Skin epidermis (tissue), 12 donors: ENCODE measurements at regions not wholly inside any gene's neighbourhood (a gene's known extent, or its start where the extent isn't known, plus 50 kb on each side); places are given as distances from the start of the nearest gene placed in this dataset.
A peak's percentile ranks its signal among the peaks of the same experiment; 100 is the strongest.

Experiments
- H3K27ac ChIP-seq, 21 experiments: fragments of 200-600 bp; sonication (generic) in 11 of 21; one replicate each; pipeline ENCODE4 v1.5.0; 2020; ENCODE audit warnings: mild to moderate bottlenecking in 3 of 21, inconsistent platforms in 2 of 21, moderate library complexity in 2 of 21
- H3K4me3 ChIP-seq, 7 experiments: fragments of 200-600 bp; sonication (generic) in 2 of 7; one replicate each; pipeline ENCODE4 v1.5.0; 2020; ENCODE audit warnings: inconsistent platforms in 2 of 7, mild to moderate bottlenecking in 2 of 7, moderate library complexity in 1 of 7

DNA sequence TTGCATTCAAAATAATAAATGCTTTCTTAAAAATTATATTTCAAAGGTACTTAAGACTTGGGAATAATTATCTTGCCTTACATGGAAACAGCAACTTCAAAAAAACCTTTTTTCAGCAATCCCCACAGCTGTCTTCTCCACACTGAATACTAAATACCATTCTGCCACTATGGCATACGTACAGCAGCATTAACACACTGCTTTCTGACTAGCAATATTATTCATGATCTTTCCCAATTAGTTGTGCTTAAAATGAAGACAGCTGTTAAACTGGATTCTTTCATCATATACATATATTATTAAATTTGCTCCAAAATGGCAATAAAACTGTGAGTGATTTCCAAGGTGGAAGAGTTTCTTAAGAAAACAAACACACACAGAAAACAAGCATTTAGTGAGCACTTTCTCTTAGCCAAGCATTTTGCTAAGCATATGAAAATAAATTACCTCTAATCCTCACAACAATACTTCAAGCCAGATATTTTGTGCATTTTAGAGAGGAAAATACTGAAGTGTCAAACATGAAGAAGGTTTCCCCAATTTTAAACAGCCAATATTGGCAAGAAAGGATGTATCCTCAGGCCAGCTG, 609.5 kb downstream of the SLITRK1 start:
- Histone ChIP-seq H3K4me3 (no peak overlapping the region), H3K27ac (no peak overlapping the region)

DNA sequence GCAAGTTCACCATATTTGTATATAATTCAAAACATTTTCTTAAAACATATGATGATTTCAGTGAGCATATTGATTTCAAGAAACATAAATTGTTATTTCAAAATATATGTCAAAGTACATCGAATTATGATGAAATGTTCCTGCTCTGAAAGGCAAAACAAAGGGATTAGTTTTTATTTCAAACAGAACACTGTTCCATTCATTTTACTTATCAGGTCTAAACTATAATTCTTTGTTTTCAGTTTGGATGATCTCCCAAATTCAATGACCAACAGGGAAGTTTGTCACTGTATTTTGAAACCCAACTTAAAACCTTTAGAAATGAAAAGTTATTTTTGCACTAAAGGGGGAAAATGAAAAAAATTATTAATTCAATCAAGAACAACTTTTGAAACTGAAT, 610.2 kb downstream of the SLITRK1 start:
- H3K27ac ChIP-seq, result no peak overlapping the region
- no peak overlapping the region for H3K4me3 ChIP-seq

GRCh38 chr13:83265279-83265678, 617.0 kb downstream of the SLITRK1 start:
- Histone ChIP-seq H3K4me3 (no peak overlapping the region), H3K27ac (no peak overlapping the region)

GRCh38 chr13:83248751-83249150, 633.5 kb downstream of the SLITRK1 start:
- H3K4me3 ChIP-seq, result no peak overlapping the region
- no peak overlapping the region for H3K27ac ChIP-seq

- no peak overlapping the region for H3K27ac ChIP-seq
- H3K4me3 ChIP-seq, result no peak overlapping the region
These were observed 649.6 kb downstream of the SLITRK1 start for GRCh38 chr13:83232626-83233025.

- Histone ChIP-seq H3K4me3 (no peak overlapping the region), H3K27ac (no peak overlapping the region)
These were observed 652.5 kb downstream of the SLITRK1 start for GRCh38 chr13:83229574-83230305.

DNA sequence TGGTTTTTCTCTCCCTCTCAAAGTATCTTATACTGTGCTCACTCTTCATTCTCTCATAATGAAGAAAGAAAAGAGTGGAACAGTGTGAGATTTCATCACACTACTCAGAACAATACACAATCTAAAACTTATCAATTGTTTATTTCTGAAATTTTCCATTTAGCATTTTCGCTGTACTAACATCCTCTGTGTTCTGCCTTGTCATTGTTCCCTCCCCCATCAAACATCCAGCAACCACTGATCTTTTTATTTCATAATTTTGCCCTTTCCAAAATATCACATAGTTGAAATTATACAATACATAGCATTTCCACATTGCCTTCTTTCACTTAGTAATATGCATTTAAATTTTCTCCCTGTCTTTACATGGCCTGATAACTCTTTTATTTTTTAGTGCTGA, 658.7 kb downstream of the SLITRK1 start:
- Histone ChIP-seq H3K27ac (no peak overlapping the region), H3K4me3 (no peak overlapping the region)

DNA sequence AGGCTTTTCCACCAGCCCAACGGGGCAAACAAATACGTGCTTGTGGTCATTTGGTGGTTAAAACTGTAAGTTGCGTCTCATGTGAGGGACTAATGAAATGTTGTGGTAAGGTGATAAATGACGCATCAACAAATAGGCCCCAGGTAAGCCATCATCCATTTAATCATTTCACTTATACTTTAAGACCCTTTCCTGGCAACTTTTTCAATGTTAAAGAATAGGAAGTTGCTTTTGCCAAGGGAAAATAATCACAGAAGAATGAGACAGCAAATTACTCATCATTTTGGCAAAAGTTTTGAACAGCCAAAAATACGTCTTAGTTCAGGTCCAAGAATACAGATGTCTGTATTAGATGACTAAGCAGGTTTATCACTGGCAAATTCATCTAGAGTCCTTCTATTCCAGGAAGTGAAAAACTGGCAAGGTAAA, 660.4 kb downstream of the SLITRK1 start:
- Histone ChIP-seq H3K27ac (no peak overlapping the region), H3K4me3 (no peak overlapping the region)

- Histone ChIP-seq H3K27ac (no peak overlapping the region), H3K4me3 (no peak overlapping the region)
These were observed 661.0 kb downstream of the SLITRK1 start for GRCh38 chr13:83221256-83221655.

DNA sequence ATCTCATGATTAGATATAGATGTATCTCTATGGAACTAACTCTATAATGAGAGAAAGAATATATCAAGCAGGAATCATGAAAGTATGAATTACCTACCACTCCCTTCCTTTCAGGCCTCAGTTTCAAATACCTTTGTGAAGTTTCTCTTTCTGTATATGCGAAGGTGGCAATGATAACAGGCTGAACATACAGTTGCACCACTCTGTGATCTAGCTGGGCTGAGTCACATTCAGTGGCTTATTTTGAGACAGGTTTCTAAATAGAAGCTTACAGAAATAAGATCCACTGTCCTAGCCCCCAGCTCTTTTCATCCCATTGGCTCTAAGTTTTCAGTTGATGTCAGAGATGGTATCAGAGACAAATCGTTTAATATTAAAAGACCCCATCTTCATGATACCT, 662.0 kb downstream of the SLITRK1 start:
- no peak overlapping the region for H3K4me3 ChIP-seq
- no peak overlapping the region for H3K27ac ChIP-seq

DNA sequence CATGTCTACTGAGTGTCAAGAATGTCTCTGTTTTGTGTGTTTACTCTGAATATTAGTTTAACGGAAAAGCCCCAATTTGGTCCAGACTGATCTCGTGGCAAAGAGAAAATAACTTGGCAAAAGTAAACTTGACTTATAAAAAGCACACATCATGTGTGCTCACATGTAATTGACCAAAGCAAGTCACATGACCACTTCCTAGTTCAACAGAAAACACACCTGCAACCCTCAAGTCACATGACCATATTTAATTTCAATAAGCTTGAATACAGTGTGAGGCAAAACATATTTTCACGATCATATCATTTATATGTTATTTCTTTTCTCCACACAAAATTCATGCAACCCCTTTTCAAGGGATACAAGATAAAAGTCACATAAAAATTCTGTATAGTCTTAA, 662.4 kb downstream of the SLITRK1 start:
- H3K4me3 ChIP-seq, result no peak overlapping the region
- H3K27ac ChIP-seq, result no peak overlapping the region

- Histone ChIP-seq H3K4me3 (no peak overlapping the region), H3K27ac (peak overlapping the region in 2 of 21 experiments; percentile 60 to 73)
These were observed 665.6 kb downstream of the SLITRK1 start for GRCh38 chr13:83216479-83217245.

DNA sequence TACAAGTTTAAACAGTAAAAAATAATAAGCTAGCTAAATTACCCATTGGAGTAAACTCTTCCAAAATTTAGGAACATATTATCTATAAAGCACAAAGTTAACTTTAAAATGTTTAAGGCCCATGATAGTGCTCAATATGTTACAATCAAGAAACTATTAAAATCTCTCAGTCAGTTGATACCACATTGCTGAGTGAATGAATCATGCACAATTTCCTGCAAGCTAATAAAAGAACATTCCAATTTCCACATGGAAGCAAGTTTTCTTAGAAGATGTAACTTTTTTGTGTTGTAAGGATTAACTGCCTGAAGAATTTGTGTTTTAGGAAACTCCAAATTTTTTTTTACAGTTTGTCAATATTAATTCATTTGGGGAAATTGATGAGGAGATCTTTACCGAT, 666.6 kb downstream of the SLITRK1 start:
- peak overlapping the region in 1 of 21 experiments; percentile 60 for H3K27ac ChIP-seq
- H3K4me3 ChIP-seq, result no peak overlapping the region

DNA sequence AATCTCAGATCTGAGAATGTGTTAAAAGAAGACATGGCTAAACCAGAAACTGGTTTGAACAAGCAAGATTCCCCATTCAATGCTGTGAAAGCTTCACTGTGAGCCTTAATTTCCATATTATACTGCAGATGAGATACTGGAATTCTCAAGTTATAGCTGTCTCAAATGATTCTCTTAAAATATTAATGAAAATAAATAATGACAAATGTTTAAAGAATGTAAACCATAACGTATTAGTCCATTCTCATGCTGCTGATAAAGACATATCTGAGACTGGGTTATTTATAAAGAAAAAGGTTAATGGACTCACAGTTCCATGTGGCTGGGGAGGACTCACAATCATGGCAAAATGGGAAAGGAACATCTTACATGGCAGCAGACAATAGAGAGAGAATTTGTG, 667.8 kb downstream of the SLITRK1 start:
- no peak overlapping the region for H3K4me3 ChIP-seq
- H3K27ac ChIP-seq, result no peak overlapping the region

DNA sequence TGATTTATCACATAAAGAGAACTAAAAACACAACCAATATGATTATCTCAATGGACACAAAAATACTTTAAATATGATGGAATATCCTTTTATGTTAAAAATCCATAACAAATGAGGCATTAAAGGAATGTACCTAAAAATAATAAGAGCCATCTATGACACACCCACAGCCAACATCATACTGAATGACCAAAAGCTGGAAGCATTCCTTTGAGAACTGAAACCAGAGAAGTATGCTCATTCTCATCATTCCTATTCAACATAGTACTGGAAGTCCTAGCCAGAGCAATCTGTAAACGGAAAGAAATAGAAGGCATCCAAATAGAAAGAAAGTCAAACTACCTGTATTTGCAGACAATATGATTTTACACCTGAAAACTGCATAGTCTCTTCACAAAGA, 671.0 kb downstream of the SLITRK1 start:
- H3K27ac ChIP-seq, result no peak overlapping the region
- H3K4me3 ChIP-seq, result no peak overlapping the region

GRCh38 chr13:83204886-83205285, 677.4 kb downstream of the SLITRK1 start:
- Histone ChIP-seq H3K4me3 (no peak overlapping the region), H3K27ac (no peak overlapping the region)

- H3K4me3 ChIP-seq, result no peak overlapping the region
These were observed 680.8 kb downstream of the SLITRK1 start for GRCh38 chr13:83201506-83201905.

DNA sequence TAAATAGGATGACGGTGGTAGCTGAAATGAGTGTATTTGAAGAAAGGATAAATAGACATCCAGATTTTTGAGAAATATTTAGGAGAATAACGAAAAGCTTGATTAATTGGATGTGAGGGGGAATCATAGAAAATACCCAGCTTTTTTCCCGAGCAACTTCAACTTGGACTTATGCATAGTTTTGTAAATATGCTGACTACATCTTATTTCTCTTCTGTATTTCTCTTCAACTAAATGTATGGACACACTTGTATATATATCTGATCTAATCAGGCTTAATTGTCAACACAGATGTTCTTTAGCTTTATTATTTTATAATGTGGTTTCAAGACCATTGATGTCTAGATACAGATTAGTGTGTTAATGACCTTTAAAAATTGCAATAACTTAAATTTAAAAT, 685.0 kb downstream of the SLITRK1 start:
- no peak overlapping the region for H3K4me3 ChIP-seq
- no peak overlapping the region for H3K27ac ChIP-seq

More at GRCh38 chr13:83201506-83201905, 680.8 kb downstream of the SLITRK1 start:
- H3K27ac ChIP-seq, result no peak overlapping the region

DNA sequence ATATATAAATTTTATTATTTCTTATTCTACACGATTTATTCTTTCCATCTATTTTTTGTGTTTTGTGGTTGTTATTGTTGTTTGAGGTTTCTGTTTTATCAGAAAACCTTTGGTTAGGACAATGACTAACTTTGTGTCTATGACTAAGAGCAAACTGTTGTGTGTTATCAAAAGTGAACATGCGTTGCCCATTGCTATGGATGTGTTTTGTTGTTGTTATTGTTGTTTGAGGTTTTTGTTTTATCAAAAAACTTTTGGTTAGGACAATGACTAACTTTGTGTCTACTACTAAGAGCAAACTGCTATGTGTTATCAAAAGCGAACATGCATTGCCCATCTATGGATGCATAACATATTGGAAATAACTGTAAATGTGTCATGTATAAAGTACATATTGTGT, 692.3 kb downstream of the SLITRK1 start:
- Histone ChIP-seq H3K4me3 (no peak overlapping the region), H3K27ac (no peak overlapping the region)

DNA sequence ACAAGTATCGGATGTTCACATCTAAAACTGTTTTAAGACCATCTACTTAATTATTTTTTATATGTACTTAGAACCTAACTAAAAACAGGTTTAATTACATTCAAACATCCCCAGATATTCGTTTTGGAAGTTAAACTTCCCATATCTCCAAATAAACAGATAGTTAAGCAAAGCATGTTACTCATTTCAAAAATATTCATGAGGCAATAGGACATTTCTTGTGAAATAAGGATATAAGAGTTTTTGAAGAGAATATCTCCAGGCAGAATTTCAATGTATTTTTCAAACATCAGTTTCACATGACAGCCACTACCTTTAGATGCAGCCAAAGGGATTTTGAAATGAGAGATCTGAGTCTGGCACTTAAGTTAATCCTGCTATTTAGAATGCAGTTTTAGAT, 697.5 kb downstream of the SLITRK1 start:
- Histone ChIP-seq H3K4me3 (no peak overlapping the region), H3K27ac (no peak overlapping the region)

- no peak overlapping the region for H3K27ac ChIP-seq
- no peak overlapping the region for H3K4me3 ChIP-seq
These were observed 698.2 kb downstream of the SLITRK1 start for GRCh38 chr13:83184150-83184475.
